ENCODE measurements at regions not wholly inside any gene's neighbourhood (a gene's known extent, or its start where the extent isn't known, plus 50 kb on each side); places are given as distances from the start of the nearest gene placed in this dataset.

DNA sequence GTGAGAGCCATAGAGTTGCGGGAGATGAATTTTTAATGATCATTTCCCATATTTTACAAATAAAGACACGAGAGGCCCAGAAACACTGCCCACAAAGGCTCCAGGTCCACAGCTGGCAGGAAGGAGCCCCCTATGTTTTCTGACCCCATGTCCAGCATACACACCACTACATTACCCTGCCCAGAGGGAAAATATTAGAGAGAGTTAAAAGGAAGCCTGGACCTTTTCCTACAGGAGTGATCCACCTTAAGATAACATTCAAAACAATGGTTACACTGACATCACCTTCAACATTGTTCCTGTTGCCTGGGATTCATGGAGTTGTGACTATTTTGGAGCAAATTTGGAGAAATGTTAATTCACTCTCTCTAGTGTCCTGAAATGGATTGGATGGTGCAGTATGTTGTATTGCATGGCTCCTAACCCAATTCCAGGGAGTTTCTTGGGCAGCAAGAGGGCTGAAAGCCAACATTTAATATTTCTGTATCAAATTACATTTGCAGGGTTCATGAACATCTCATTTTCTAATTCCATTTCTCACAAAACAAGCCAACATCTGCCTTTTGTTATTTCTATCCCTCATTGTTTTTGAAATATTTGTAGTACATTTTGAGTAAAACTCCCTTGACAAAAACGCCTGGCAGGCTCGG lies 172.5 kb downstream of the DLEU7 start:
- no peaks in the 10 kb centered on the region for H3K27me3 ChIP-seq
- peak in 6 of 8 donors; percentile 38 to 84 (median 66) for ATAC-seq
- TF ChIP-seq, protein P1, sequence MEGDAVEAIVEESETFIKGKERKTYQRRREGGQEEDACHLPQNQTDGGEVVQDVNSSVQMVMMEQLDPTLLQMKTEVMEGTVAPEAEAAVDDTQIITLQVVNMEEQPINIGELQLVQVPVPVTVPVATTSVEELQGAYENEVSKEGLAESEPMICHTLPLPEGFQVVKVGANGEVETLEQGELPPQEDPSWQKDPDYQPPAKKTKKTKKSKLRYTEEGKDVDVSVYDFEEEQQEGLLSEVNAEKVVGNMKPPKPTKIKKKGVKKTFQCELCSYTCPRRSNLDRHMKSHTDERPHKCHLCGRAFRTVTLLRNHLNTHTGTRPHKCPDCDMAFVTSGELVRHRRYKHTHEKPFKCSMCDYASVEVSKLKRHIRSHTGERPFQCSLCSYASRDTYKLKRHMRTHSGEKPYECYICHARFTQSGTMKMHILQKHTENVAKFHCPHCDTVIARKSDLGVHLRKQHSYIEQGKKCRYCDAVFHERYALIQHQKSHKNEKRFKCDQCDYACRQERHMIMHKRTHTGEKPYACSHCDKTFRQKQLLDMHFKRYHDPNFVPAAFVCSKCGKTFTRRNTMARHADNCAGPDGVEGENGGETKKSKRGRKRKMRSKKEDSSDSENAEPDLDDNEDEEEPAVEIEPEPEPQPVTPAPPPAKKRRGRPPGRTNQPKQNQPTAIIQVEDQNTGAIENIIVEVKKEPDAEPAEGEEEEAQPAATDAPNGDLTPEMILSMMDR (IDR thresholded peaks at IDR 0.05), result no peak
- intact Hi-C loops (cut with DNase I), result no loop called here
- H3K36me3 ChIP-seq, result no peaks in the 10 kb centered on the region
- no peak for DNase-seq
- peak overlapping the region in 6 of 10 donors; percentile 6 to 67 (median 33) for H3K27ac ChIP-seq
- no peak overlapping the region for H3K4me3 ChIP-seq
- H3K4me1 ChIP-seq, result peaks cover 0 to 34% (median 22%) of the 10 kb centered on the region in 9 donors
- peaks cover 0 to 8% (median 0%) of the 10 kb centered on the region in 11 donors for H3K9me3 ChIP-seq
- WGBS, 2 donors, result 73 to 80% methylated on average over 4 of the region's 4 CpGs

DNA sequence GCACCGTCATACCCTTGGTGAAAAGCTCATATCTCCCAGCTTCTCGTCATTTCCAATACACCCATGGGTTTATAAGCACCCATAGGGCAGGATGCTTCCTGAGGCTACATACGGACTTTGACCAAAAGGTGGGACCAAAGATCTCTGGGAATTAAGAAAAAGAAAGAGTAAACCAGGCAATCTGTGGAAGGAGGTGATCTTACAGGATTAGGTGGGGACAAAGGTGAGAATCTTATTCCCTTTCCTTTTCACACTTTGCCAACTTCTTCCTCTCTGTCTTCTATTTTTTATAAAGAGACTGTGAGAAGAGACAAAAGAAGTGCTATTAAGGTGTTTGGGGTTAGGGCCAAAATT lies 172.0 kb downstream of the DLEU7 start:
- TF ChIP-seq, protein P1 (IDR thresholded peaks at IDR 0.05), result no peak
- 78 to 85% methylated on average over 3 of the region's 3 CpGs for WGBS, 2 donors
- peaks cover 0 to 39% (median 27%) of the 10 kb centered on the region in 9 donors for H3K4me1 ChIP-seq
- no peak for ATAC-seq
- peaks cover 0 to 3% (median 0%) of the 10 kb centered on the region in 11 donors for H3K9me3 ChIP-seq
- no peaks in the 10 kb centered on the region for H3K36me3 ChIP-seq
- DNase-seq, result no peak
- no peaks in the 10 kb centered on the region for H3K27me3 ChIP-seq
- H3K27ac ChIP-seq, result peak overlapping the region in 5 of 10 donors; percentile 9 to 67 (median 55)
- intact Hi-C loops (cut with DNase I), result no loop called here
- H3K4me3 ChIP-seq, result no peak overlapping the region

DNA sequence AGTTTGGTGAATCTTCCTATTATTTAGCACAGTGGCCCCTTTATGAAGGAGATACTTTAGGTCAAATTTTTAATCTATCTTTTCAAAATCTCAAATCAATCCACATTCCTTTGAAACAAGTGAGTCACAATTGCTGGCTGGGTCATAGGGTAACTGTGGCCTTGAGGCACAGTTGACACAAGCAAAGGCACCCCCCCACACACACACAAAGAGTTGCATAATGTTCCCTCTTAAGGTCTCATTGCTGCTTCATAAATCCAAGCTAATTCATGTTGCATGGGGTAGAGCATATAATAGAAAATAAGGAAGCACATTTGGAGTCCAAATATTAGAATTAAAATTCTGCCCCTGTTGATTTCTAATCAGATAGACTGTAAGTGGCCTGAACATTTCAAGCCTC lies 171.5 kb downstream of the DLEU7 start:
- DNase-seq (no peak), ATAC-seq (no peak)
- intact Hi-C loops (cut with DNase I), result no loop called here
- Histone ChIP-seq H3K9me3 (no peaks in the 10 kb centered on the region), H3K4me1 (peaks cover 0 to 45% (median 33%) of the 10 kb centered on the region in 9 donors), H3K36me3 (no peaks in the 10 kb centered on the region), H3K4me3 (no peak overlapping the region), H3K27ac (peak overlapping the region in 2 of 10 donors; percentile 59 to 67), H3K27me3 (no peaks in the 10 kb centered on the region)
- TF ChIP-seq, protein P1 (IDR thresholded peaks at IDR 0.05), result no peak

DNA sequence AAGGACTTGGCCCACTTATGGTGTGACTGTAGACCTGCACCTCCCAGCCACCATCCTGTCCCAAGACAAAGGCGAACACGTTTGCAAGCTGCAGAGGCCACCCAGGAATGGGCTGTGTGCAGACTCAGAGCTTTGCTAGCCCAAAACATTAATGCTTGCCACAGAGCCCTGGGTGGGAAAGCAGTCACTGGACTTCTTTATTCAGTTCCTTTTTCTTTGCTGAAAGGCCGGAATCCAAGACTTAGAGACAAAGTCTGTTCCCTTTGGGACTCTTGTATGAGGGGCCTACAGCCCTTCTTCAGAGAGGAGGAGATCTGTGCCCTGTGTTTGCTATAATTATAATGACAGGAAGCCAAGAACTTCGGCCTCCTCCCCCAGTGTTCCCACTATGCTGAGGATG lies 167.8 kb downstream of the DLEU7 start:
- H3K4me1 ChIP-seq, result peaks cover 0 to 52% (median 30%) of the 10 kb centered on the region in 9 donors
- no peak for DNase-seq
- peak overlapping the region in 6 of 10 donors; percentile 23 to 48 (median 40) for H3K27ac ChIP-seq
- no peak overlapping the region for H3K4me3 ChIP-seq
- no peaks in the 10 kb centered on the region for H3K27me3 ChIP-seq
- TF ChIP-seq, protein P1 (IDR thresholded peaks at IDR 0.05), result no peak
- H3K36me3 ChIP-seq, result no peaks in the 10 kb centered on the region
- ATAC-seq, result no peak
- 70 to 83% methylated on average over 4 of the region's 4 CpGs for WGBS, 2 donors
- no peaks in the 10 kb centered on the region for H3K9me3 ChIP-seq
- intact Hi-C loops (cut with DNase I), result loop anchor here in 2 of 10 donors (5.0 kb wide), 1 partner anchor 78 kb away; no protein-coding TSS in a partner anchor
